IPS-20b (cell line): ENCODE measurements at regions not wholly inside any gene's neighbourhood (a gene's known extent, or its start where the extent isn't known, plus 50 kb on each side); places are given as distances from the start of the nearest gene placed in this dataset.

Experiments used
- H3K27ac ChIP-seq: one replicate; pipeline ENCODE4 v1.5.1; 2013; ENCODE audit warnings: low read length
- H3K27me3 ChIP-seq: 2 replicates; pipeline ENCODE4 v1.6.1; 2013; ENCODE audit warnings: mild to moderate bottlenecking, low read length, inconsistent platforms; ENCODE audit not compliant: insufficient read depth
- H3K36me3 ChIP-seq: 2 replicates; pipeline ENCODE4 v1.6.1; 2013; ENCODE audit warnings: low read depth, mild to moderate bottlenecking, inconsistent platforms, low read length, moderate library complexity; ENCODE audit not compliant: insufficient read depth
- H3K4me1 ChIP-seq: 2 replicates; pipeline ENCODE4 v1.6.1; 2013; ENCODE audit warnings: mild to moderate bottlenecking, control low read depth, inconsistent platforms, low read length, moderate library complexity; ENCODE audit not compliant: insufficient read depth
- H3K4me3 ChIP-seq: 2 replicates; pipeline ENCODE4 v1.5.1; 2013; ENCODE audit warnings: mild to moderate bottlenecking, low read length, inconsistent platforms
- H3K9ac ChIP-seq: 2 replicates; pipeline ENCODE4 v1.6.1; 2013; ENCODE audit warnings: low read depth, mild to moderate bottlenecking, inconsistent platforms, low read length, moderate library complexity
- H3K9me3 ChIP-seq: 2 replicates; pipeline ENCODE4 v1.6.1; 2013; ENCODE audit warnings: mild to moderate bottlenecking, low read depth, low read length, inconsistent platforms; ENCODE audit not compliant: insufficient read depth

DNA sequence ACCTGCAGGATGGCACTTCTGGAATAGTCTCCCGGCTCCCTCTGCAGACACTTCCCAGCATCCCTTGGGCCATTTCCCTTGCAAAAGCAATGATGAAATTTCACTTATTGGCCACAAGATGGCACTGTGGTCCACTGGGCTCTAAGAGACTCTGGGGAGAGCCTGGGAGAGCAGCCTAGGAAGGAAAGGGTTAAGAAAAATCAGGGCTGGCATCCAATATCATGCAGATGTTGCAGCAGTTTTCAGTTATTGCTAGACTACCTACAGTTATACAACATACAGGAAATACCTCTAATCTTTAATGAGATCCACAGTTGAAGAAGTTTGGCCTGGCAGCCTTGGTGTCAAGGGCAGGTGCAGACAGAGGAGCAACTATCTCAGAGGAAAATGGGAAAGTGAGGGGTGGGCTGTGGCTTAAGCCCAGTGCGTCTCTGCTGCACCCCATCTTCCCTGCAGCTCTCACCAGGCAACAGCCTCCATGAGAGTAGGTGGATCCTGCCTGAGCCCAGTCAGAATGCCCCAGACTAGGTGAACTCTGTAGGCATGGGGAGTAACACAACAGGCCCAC lies 100.2 kb upstream of the PRSS58 start:
- H3K27ac ChIP-seq, result no peak overlapping the region
- H3K4me3 ChIP-seq, result no peak overlapping the region
- peaks cover 19% of the 10 kb centered on the region; the same call in 1 of the 2 replicates for H3K4me1 ChIP-seq
- no peaks in the 10 kb centered on the region for H3K36me3 ChIP-seq
- no peaks in the 10 kb centered on the region for H3K27me3 ChIP-seq
- H3K9me3 ChIP-seq, result no peaks in the 10 kb centered on the region; the same call in 1 of the 2 replicates
- H3K9ac ChIP-seq, result no peak overlapping the region

DNA sequence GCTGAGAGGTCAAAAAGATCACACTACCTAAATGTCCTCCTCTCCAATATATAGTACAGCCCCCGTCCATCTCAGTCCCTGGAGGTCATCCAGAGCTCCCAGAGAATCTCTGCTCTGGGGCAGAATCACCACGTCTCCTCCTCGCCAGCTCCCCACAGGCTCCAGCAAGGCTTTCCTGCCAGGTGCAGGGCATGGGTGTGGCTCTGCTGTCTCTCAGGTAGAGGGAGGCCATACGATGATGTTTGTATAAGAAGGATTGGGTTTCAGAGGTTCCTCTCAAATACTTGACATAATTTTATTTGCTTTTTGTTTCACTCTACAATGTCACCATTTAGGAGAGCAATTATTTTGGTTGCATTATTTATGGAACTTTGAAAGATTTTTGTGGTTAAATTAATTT lies 98.3 kb upstream of the PRSS58 start:
- H3K27ac ChIP-seq, result no peak overlapping the region
- H3K27me3 ChIP-seq, result no peaks in the 10 kb centered on the region
- no peaks in the 10 kb centered on the region for H3K9me3 ChIP-seq
- H3K9ac ChIP-seq, result no peak overlapping the region
- H3K4me1 ChIP-seq, result peaks cover 19% of the 10 kb centered on the region; the same call in 1 of the 2 replicates
- H3K4me3 ChIP-seq, result no peak overlapping the region
- no peaks in the 10 kb centered on the region for H3K36me3 ChIP-seq

DNA sequence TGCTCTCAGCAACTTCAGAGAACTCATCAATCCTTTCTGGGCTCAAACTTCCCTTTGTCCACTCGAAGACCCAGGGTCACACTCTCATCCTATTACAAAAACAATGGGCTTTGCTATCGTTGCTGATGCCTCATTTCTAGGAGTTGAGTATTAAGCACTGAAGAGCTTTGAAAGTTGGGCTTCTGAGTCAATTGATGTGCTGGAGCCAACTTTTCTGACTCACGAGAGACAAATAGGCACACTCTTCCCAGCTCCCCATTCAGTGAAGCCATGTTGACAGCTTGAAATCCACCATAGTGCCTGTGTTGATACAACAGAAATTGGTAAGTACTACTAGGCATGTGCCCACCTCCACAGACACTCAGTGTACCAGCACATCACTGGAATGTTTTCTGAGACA lies 97.5 kb upstream of the PRSS58 start:
- Histone ChIP-seq H3K27me3 (no peaks in the 10 kb centered on the region), H3K27ac (no peak overlapping the region), H3K9me3 (no peaks in the 10 kb centered on the region), H3K36me3 (no peaks in the 10 kb centered on the region), H3K4me3 (no peak overlapping the region), H3K9ac (no peak overlapping the region), H3K4me1 (peaks cover 18% of the 10 kb centered on the region; the same call in 1 of the 2 replicates)

DNA sequence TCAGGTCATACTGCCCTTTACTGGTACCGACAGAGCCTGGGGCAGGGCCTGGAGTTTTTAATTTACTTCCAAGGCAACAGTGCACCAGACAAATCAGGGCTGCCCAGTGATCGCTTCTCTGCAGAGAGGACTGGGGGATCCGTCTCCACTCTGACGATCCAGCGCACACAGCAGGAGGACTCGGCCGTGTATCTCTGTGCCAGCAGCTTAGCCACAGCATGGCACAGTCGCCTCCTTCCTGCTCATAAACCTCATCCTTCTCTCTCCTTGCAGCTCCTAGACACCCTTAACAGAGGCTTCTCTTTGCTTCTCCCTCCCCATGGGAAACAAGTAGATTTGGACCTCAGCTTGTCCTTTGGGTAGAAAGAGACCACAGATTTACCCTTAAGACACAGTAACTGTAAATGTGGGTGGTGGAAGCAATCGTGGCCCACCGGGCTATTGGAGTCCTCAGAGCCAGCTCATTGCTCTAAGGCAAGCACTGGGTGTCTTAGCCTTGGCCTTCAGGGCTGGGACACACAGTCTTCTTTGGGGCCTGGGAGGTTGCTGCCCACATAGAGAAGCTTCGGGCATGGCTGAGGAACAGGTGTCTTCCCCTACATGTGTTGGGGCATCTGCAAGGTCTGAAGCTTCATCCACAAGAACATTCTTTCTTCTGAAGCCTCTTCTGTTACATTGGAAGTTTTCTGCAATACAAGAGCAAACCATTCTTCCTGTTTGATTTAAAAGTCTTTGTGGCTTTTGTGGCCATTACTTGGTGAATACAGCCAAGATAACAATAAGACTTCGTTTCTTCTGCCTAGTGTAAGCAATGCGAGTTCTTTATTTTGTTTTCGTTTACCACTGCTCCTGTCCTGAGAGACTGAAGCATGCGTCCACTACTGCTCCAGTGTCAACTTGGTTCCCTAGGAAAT lies 95.5 kb upstream of the PRSS58 start:
- Histone ChIP-seq H3K9me3 (no peaks in the 10 kb centered on the region), H3K4me1 (peaks cover 5% of the 10 kb centered on the region; the same call in 1 of the 2 replicates), H3K4me3 (no peak overlapping the region)

DNA sequence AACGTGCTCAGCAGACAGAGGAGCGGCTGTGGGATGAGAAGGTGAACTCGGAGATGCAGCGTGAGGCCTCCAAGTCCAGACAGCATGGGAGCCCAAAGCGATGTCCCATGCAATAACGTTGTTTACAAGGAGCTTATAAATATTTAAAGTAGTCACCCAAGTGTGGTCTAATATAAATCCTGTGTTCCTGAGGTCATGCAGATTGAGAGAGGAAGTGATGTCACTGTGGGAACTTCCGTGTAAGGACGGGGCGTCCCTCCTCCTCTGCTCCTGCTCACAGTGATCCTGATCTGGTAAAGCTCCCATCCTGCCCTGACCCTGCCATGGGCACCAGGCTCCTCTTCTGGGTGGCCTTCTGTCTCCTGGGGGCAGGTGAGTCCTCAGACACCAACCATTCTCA lies 94.7 kb upstream of the PRSS58 start:
- H3K4me1 ChIP-seq, result no peaks in the 10 kb centered on the region
- H3K27ac ChIP-seq, result no peak overlapping the region
- H3K36me3 ChIP-seq, result no peaks in the 10 kb centered on the region
- H3K27me3 ChIP-seq, result no peaks in the 10 kb centered on the region
- H3K9me3 ChIP-seq, result no peaks in the 10 kb centered on the region
- no peak overlapping the region for H3K9ac ChIP-seq
- H3K4me3 ChIP-seq, result no peak overlapping the region

More for the DNA sequence above, 95.5 kb upstream of the PRSS58 start:
- H3K27ac ChIP-seq, result no peak overlapping the region
- H3K36me3 ChIP-seq, result no peaks in the 10 kb centered on the region
- no peaks in the 10 kb centered on the region for H3K27me3 ChIP-seq
- no peak overlapping the region for H3K9ac ChIP-seq

DNA sequence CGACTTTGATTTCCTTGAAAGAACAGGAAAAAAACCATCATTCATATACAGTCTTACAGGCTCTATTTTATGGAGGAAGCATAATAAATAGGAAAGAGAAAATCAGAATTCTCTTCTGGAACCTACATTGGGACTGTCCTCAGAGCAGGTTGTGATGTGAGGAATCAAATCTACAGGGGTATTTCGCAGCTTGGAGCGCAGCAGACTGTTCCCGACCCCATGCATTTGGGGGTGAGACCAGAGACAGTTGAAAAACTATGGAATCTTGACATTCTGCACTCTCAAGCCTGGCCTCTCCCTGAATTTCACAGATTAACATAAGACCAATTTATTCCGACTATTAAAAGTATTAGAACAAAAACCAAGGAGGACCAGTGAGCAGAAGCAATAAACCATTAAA lies 93.3 kb upstream of the PRSS58 start:
- Histone ChIP-seq H3K36me3 (no peaks in the 10 kb centered on the region), H3K9ac (no peak overlapping the region), H3K4me3 (no peak overlapping the region), H3K4me1 (no peaks in the 10 kb centered on the region), H3K27me3 (no peaks in the 10 kb centered on the region), H3K9me3 (no peaks in the 10 kb centered on the region), H3K27ac (no peak overlapping the region)

DNA sequence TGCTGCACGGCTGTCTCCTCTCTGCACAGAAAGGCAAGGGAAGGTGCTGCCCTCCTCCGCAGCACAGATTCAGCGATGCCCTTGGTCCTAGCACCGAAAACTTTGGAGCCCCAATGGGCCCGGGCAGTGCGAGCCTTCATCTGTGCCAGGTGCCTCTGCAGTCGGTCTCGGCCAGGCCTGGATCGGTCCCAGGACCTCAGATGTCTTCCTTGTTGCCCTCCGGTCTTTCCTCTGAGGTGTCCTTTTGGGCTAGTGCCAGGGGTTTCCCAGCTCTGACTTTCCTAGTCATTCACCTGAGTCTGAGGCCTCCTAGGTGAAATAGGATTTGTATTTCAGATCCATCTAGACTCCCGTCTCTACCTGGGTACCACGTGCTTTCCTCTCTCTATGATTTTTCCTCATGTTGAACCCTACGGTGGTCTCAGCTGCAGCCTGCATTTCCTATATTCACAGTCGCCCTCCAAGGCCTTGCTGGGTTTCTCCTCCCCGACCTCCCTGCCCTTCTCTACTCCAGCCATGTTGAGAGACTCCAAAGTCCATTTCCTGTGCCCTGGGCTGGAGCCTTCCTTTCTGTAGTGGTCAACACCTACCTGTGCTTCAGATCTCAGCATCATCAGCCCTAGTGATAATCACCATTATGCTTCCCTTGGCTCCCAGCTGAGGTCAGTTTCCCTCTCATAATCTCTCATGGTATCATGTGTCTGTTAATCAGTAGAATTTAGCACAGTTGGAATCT lies 92.0 kb upstream of the PRSS58 start:
- no peak overlapping the region for H3K4me3 ChIP-seq
- no peaks in the 10 kb centered on the region for H3K9me3 ChIP-seq
- H3K36me3 ChIP-seq, result no peaks in the 10 kb centered on the region
- H3K9ac ChIP-seq, result no peak overlapping the region
- no peak overlapping the region for H3K27ac ChIP-seq
- no peaks in the 10 kb centered on the region for H3K27me3 ChIP-seq
- H3K4me1 ChIP-seq, result no peaks in the 10 kb centered on the region

DNA sequence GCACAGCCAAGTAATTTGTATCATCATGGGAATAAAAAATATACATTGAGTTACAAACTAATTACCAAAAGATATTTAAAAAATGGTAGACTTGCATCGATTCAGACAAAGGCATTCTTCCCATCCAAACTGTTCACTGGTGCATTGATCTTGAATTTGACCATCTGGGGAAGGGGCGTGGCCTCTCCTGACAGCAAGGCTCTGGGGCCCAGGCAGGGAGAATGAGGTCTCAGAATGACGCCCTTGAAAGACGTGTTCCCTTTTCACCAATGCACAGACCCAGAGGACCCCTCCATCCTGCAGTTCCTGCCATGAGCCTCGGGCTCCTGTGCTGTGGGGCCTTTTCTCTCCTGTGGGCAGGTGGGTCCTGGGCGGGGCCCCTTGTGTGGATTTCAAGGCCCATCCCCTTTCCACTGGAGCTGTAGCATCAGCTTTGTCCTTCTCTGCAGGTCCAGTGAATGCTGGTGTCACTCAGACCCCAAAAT lies 91.1 kb upstream of the PRSS58 start:
- H3K27me3 ChIP-seq, result no peaks in the 10 kb centered on the region
- no peak overlapping the region for H3K27ac ChIP-seq
- peaks cover 6% of the 10 kb centered on the region; the same call in 1 of the 2 replicates for H3K4me1 ChIP-seq
- H3K4me3 ChIP-seq, result no peak overlapping the region
- H3K36me3 ChIP-seq, result no peaks in the 10 kb centered on the region
- no peaks in the 10 kb centered on the region for H3K9me3 ChIP-seq
- no peak overlapping the region for H3K9ac ChIP-seq

DNA sequence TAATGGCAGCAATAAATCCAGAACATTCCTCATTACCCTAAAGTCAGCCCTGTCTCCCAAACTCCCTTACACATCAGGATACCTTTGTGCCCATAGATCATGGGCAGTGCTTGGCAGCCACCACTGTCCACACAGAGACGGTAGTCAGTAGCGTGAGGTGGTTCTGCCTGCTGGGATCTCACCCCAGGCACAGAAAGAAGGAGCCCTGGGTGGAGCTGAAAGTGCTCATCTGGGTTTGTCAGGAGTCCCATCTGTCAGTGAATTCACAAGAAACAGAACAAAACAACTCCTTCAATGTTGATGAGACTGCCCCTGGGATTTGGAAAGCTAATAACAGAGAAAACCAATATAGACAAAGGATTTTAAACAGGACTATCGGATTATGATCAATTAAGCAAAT lies 90.2 kb upstream of the PRSS58 start:
- no peaks in the 10 kb centered on the region for H3K36me3 ChIP-seq
- H3K9ac ChIP-seq, result no peak overlapping the region
- H3K27ac ChIP-seq, result no peak overlapping the region
- no peaks in the 10 kb centered on the region for H3K27me3 ChIP-seq
- no peak overlapping the region for H3K4me3 ChIP-seq
- H3K9me3 ChIP-seq, result no peaks in the 10 kb centered on the region
- peaks cover 10% of the 10 kb centered on the region; the same call in 1 of the 2 replicates for H3K4me1 ChIP-seq

DNA sequence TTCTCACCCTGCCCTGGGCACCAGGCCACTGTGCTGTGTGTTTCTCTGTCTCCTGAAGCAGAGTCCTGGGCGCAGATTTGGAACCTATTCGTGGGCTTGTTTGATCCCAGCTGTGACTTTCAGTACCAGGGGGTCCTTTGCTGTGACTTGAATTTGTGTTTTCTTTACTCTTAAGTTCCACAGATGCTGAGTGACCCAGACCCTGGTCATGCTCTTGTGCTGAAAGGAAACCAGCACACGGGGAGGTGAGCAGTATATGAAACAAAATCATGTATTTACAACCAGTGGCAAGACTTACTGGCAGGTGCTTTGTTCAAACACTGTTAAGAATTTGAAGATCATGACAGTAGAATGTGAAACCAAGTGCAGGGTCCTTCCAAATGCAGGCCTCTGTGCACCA lies 89.2 kb upstream of the PRSS58 start:
- Histone ChIP-seq H3K4me1 (peaks cover 10% of the 10 kb centered on the region; the same call in 1 of the 2 replicates), H3K36me3 (no peaks in the 10 kb centered on the region), H3K27me3 (no peaks in the 10 kb centered on the region), H3K9ac (no peak overlapping the region), H3K9me3 (no peaks in the 10 kb centered on the region), H3K4me3 (no peak overlapping the region), H3K27ac (no peak overlapping the region)

DNA sequence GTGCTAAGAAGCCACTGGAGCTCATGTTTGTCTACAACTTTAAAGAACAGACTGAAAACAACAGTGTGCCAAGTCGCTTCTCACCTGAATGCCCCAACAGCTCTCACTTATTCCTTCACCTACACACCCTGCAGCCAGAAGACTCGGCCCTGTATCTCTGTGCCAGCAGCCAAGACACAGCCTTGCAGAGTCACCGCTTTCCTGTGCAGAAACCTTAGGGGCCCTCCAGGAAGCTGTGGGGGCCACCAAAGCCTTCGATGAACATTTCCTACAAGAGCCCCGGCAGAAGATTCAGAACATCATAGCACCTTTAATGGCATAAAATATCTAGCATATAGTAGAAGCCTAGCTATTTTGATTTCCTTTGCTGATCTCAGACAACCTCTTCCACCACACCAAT lies 88.0 kb upstream of the PRSS58 start:
- H3K9me3 ChIP-seq, result no peaks in the 10 kb centered on the region
- H3K4me3 ChIP-seq, result no peak overlapping the region
- peaks cover 10% of the 10 kb centered on the region; the same call in 1 of the 2 replicates for H3K4me1 ChIP-seq
- H3K27ac ChIP-seq, result no peak overlapping the region
- H3K36me3 ChIP-seq, result no peaks in the 10 kb centered on the region
- H3K9ac ChIP-seq, result no peak overlapping the region
- no peaks in the 10 kb centered on the region for H3K27me3 ChIP-seq
